Esophagus muscularis mucosa (tissue), 4 donors: ENCODE measurements at regions not wholly inside any gene's neighbourhood (a gene's known extent, or its start where the extent isn't known, plus 50 kb on each side); places are given as distances from the start of the nearest gene placed in this dataset.
"Not testable (repeated sequence)": the region's sequence is repeated elsewhere in the genome, so short reads cannot be mapped to it uniquely, and the experiment has no call there.

ENCODE experiments used
- DNase-seq: peaks from one replicate; pipeline ENCODE4 v3.0.0-alpha.2; 2017; ENCODE audit errors: extremely low spot score
- H3K27ac ChIP-seq, 4 donors: fragments of 200-600 bp; sonication (generic); replicated peaks in 1 of 4; 1 replicate in 3 of 4; 2 replicates in 1 of 4; pipeline ENCODE4 v1.5.1; 2016 to 2019; ENCODE audit warnings: mild to moderate bottlenecking in 1 of 4
- H3K27me3 ChIP-seq, 4 donors: fragments of 200-600 bp; sonication (generic); one replicate each; pipeline versions ENCODE4 v1.5.1 to v1.6.0; 2016 to 2019
- H3K36me3 ChIP-seq, 4 donors: fragments of 200-600 bp; sonication (generic); one replicate each; pipeline ENCODE4 v1.5.1; 2016 to 2019
- H3K4me1 ChIP-seq, 4 donors: fragments of 200-600 bp; sonication (generic); one replicate each; pipeline ENCODE4 v1.5.1; 2016 to 2019
- H3K4me3 ChIP-seq, 4 donors: fragments of 200-600 bp; sonication (generic); 1 replicate in 2 of 4; 2 replicates in 2 of 4; pipeline ENCODE4 v1.5.1; 2016 to 2019; ENCODE audit warnings: mild to moderate bottlenecking in 4 of 4, moderate library complexity in 1 of 4
- H3K9me3 ChIP-seq, 4 donors: fragments of 200-600 bp; sonication (generic); 1 replicate in 3 of 4; 2 replicates in 1 of 4; pipeline ENCODE4 v1.5.1; 2016 to 2019
- CTCF ChIP-seq, 3 experiments: fragments of 200-600 bp in 2 of 3; fragments of 450-650 bp in 1 of 3; sonication (generic) in 2 of 3; IDR thresholded peaks; one replicate each; pipeline ENCODE4 v1.5.1; 2017 to 2019; ENCODE audit warnings: antibody characterized with exemption in 3 of 3, mild to moderate bottlenecking in 2 of 3, moderate library complexity in 1 of 3
- EP300 ChIP-seq: sonication (generic); formaldehyde crosslinking; IDR thresholded peaks from one replicate; pipeline ENCODE4 v1.6.1; 2017; ENCODE audit warnings: antibody characterized with exemption
- POLR2A ChIP-seq: fragments of 450-650 bp; IDR thresholded peaks from one replicate; pipeline ENCODE4 v1.6.1; 2017; ENCODE audit warnings: antibody characterized with exemption, moderate library complexity, mild to moderate bottlenecking, low read depth
- POLR2AphosphoS5 ChIP-seq, 2 donors: sonication (generic); formaldehyde crosslinking; IDR thresholded peaks; one replicate each; pipeline ENCODE4 v1.6.1; 2017; ENCODE audit warnings: antibody characterized with exemption in 2 of 2
- WGBS: methylation state at CpG from one replicate; pipeline ENCODE4 v1.1.5; 2018; 5-methylcytosine and 5-hydroxymethylcytosine counted together
- intact Hi-C: fragments of 100-400 bp; cut with DNase I; formaldehyde crosslinking; loops from one replicate; pipeline ENCODE4 v1.15.1; 2023

- intact Hi-C loops = no loop called here
Measured at GRCh38 chr2:11877764-11878163, 131.3 kb downstream of the LPIN1 start.

GRCh38 chr2:11885253-11885652 lies 138.8 kb downstream of the LPIN1 start:
- H3K27me3 ChIP-seq, H3K4me3 ChIP-seq, DNase-seq, intact Hi-C loops, H3K36me3 ChIP-seq, H3K27ac ChIP-seq, H3K4me1 ChIP-seq: not testable (repeated sequence)
- peaks cover 0 to 21% (median 17%) of the 10 kb centered on the region in 4 donors for H3K9me3 ChIP-seq
- WGBS = 84% methylated on average over 2 of the region's 4 CpGs

More at GRCh38 chr2:11877764-11878163, 131.3 kb downstream of the LPIN1 start:
- no peak for DNase-seq
- Histone ChIP-seq H3K4me1 (peaks cover 0 to 4% (median 0%) of the 10 kb centered on the region in 4 donors), H3K4me3 (no peak overlapping the region), H3K36me3 (no peaks in the 10 kb centered on the region), H3K9me3 (no peaks in the 10 kb centered on the region), H3K27ac (no peak overlapping the region), H3K27me3 (no peaks in the 10 kb centered on the region)
- 91% methylated on average over 3 of the region's 3 CpGs for WGBS
- TF ChIP-seq POLR2AphosphoS5 (IDR thresholded peaks at IDR 0.05) (no peak), EP300 (no peak), POLR2A (no peak), CTCF (IDR thresholded peaks at IDR 0.05) (no peak)

- H3K27ac ChIP-seq, H3K36me3 ChIP-seq, H3K4me1 ChIP-seq, H3K4me3 ChIP-seq, H3K27me3 ChIP-seq, DNase-seq, intact Hi-C loops: not testable (repeated sequence)
- WGBS = 93% methylated on average over 8 of the region's 8 CpGs
- peaks cover 0 to 35% (median 21%) of the 10 kb centered on the region in 4 donors for H3K9me3 ChIP-seq
Measured at GRCh38 chr2:11886899-11887298, 140.5 kb downstream of the LPIN1 start.

GRCh38 chr2:11889101-11889850 lies 142.8 kb downstream of the LPIN1 start:
- no peak for DNase-seq
- 70% methylated on average over 2 of the region's 2 CpGs for WGBS
- Histone ChIP-seq H3K4me3 (no peak overlapping the region), H3K4me1 (no peaks in the 10 kb centered on the region), H3K9me3 (peaks cover 0 to 35% (median 21%) of the 10 kb centered on the region in 4 donors), H3K27me3 (no peaks in the 10 kb centered on the region), H3K36me3 (no peaks in the 10 kb centered on the region), H3K27ac (no peak overlapping the region)
- TF ChIP-seq POLR2AphosphoS5 (IDR thresholded peaks at IDR 0.05) = no peak
- intact Hi-C loops = no loop called here

GRCh38 chr2:11889854-11890253 lies 143.4 kb downstream of the LPIN1 start:
- H3K36me3 ChIP-seq = no peaks in the 10 kb centered on the region
- 91% methylated on average over 1 of the region's 1 CpG for WGBS
- no peak for TF ChIP-seq EP300
- no peak for TF ChIP-seq CTCF (IDR thresholded peaks at IDR 0.05)
- TF ChIP-seq POLR2AphosphoS5 (IDR thresholded peaks at IDR 0.05) = no peak
- TF ChIP-seq POLR2A = no peak
- peaks cover 0 to 35% (median 21%) of the 10 kb centered on the region in 4 donors for H3K9me3 ChIP-seq
- H3K27me3 ChIP-seq = no peaks in the 10 kb centered on the region
- no peaks in the 10 kb centered on the region for H3K4me1 ChIP-seq
- H3K4me3 ChIP-seq = no peak overlapping the region
- intact Hi-C loops = no loop called here
- no peak for DNase-seq
- no peak overlapping the region for H3K27ac ChIP-seq

GRCh38 chr2:11891028-11891427 lies 144.6 kb downstream of the LPIN1 start:
- Histone ChIP-seq H3K4me3 (no peak overlapping the region), H3K9me3 (peaks cover 0 to 35% (median 21%) of the 10 kb centered on the region in 4 donors), H3K4me1 (no peaks in the 10 kb centered on the region), H3K36me3 (no peaks in the 10 kb centered on the region), H3K27ac (no peak overlapping the region), H3K27me3 (no peaks in the 10 kb centered on the region)
- DNase-seq = no peak
- WGBS = 84% methylated on average over 5 of the region's 5 CpGs
- TF ChIP-seq POLR2A (no peak), CTCF (IDR thresholded peaks at IDR 0.05) (no peak), POLR2AphosphoS5 (IDR thresholded peaks at IDR 0.05) (no peak), EP300 (no peak)
- intact Hi-C loops = no loop called here
